ENCODE measurements at regions not wholly inside any gene's neighbourhood (a gene's known extent, or its start where the extent isn't known, plus 50 kb on each side); places are given as distances from the start of the nearest gene placed in this dataset.
A peak's percentile ranks its signal among the peaks of the same experiment; 100 is the strongest.

- no peak overlapping the region for H3K4me3 ChIP-seq (ENCODE audit: low read length in 2 of 2)
- H4K8ac ChIP-seq (ENCODE audit: low read depth, low read length): no peak overlapping the region
- H2BK5ac ChIP-seq (ENCODE audit: low read length): no peak overlapping the region
- WGBS, 2 donors (ENCODE audit: extremely low coverage in 2 of 2, insufficient read length in 2 of 2, insufficient replicate concordance in 1 of 2): no CpG with 5 or more reads among the region's 2 CpGs
- H2BK120ac ChIP-seq (ENCODE audit: low read depth, low read length): no peak overlapping the region
- H3K18ac ChIP-seq (ENCODE audit: low read length): no peak overlapping the region
- H3K14ac ChIP-seq (ENCODE audit: low read length): no peak overlapping the region
- peaks cover 0 to 6% (median 0%) of the 10 kb centered on the region in 3 experiments for H3K27me3 ChIP-seq (ENCODE audit: control insufficient read depth in 3 of 3, insufficient read depth in 3 of 3, low read depth in 1 of 3, low read length in 3 of 3)
- H4K91ac ChIP-seq (ENCODE audit: low read depth, low read length, poor library complexity): no peak overlapping the region
- no peak overlapping the region for H2AFZ ChIP-seq (ENCODE audit: low read length)
- H3K27ac ChIP-seq (replicated peaks; ENCODE audit: low read length): no peak overlapping the region
- no peaks in the 10 kb centered on the region for H3K79me1 ChIP-seq (ENCODE audit: low read depth, low read length)
- no peak overlapping the region for H2AK5ac ChIP-seq (ENCODE audit: low read depth, low read length)
- DNase-seq (ENCODE audit: low spot score): no peak
- H3K9ac ChIP-seq (ENCODE audit: low read depth, low read length, poor library complexity): no peak overlapping the region
- no peak overlapping the region for H3K23ac ChIP-seq (ENCODE audit: low read depth, low read length, poor library complexity)
- H3K9me3 ChIP-seq (replicated peaks in 1 of 2; ENCODE audit: control insufficient read depth in 2 of 2, insufficient read depth in 1 of 2, low read depth in 1 of 2, low read length in 2 of 2): no peaks in the 10 kb centered on the region
- H3K4me1 ChIP-seq (ENCODE audit: control insufficient read depth in 2 of 2, insufficient read depth in 1 of 2, low read depth in 1 of 2, low read length in 2 of 2): peaks cover 0 to 1% of the 10 kb centered on the region in 2 donors
- no peak overlapping the region for H2BK15ac ChIP-seq (ENCODE audit: low read length)
- no peak overlapping the region for H3K4ac ChIP-seq (ENCODE audit: low read length)
- H3K4me2 ChIP-seq (ENCODE audit: insufficient read depth, low read length, poor library complexity, severe bottlenecking): no peak overlapping the region
- H3K36me3 ChIP-seq (replicated peaks in 1 of 2; ENCODE audit: control insufficient read depth in 2 of 2, insufficient read depth in 2 of 2, low read length in 2 of 2): no peaks in the 10 kb centered on the region
- no peak overlapping the region for H2BK12ac ChIP-seq (ENCODE audit: low read length)
Observed at GRCh38 chr5:87888139-87888538, 380.5 kb downstream of the TMEM161B start.

DNA sequence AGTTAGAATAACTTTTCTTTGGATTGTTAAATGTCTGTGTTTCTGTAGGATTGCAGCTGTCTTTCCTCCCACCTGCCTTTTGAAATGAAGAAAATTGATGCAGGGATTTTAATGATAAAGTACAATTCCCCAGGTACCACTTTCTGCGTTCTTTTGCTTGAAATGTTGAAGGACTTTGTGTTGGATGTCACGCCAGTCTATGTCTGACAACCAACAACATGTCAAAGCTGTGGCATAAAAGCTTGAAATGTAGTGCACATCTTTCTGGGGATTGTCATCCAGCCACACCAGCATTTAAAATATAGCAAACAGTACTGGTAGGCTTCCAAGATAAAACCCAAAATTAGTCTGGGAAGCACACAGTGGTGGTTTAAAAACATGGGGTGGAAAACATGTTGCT lies 381.4 kb downstream of the TMEM161B start:
- H3K4ac ChIP-seq (ENCODE audit: low read length): no peak overlapping the region
- no peak overlapping the region for H3K9ac ChIP-seq (ENCODE audit: low read depth, low read length, poor library complexity)
- H2BK120ac ChIP-seq (ENCODE audit: low read depth, low read length): no peak overlapping the region
- H4K8ac ChIP-seq (ENCODE audit: low read depth, low read length): no peak overlapping the region
- H3K27ac ChIP-seq (replicated peaks; ENCODE audit: low read length): no peak overlapping the region
- H2BK12ac ChIP-seq (ENCODE audit: low read length): no peak overlapping the region
- no peaks in the 10 kb centered on the region for H3K36me3 ChIP-seq (replicated peaks in 1 of 2; ENCODE audit: control insufficient read depth in 2 of 2, insufficient read depth in 2 of 2, low read length in 2 of 2)
- H3K4me2 ChIP-seq (ENCODE audit: insufficient read depth, low read length, poor library complexity, severe bottlenecking): no peak overlapping the region
- no peak overlapping the region for H2BK5ac ChIP-seq (ENCODE audit: low read length)
- no peak overlapping the region for H3K4me3 ChIP-seq (ENCODE audit: low read length in 2 of 2)
- H3K27me3 ChIP-seq (ENCODE audit: control insufficient read depth in 3 of 3, insufficient read depth in 3 of 3, low read depth in 1 of 3, low read length in 3 of 3): peaks cover 0 to 6% (median 0%) of the 10 kb centered on the region in 3 experiments
- no CpG with 5 or more reads among the region's 2 CpGs for WGBS, 2 donors (ENCODE audit: extremely low coverage in 2 of 2, insufficient read length in 2 of 2, insufficient replicate concordance in 1 of 2)
- H3K14ac ChIP-seq (ENCODE audit: low read length): no peak overlapping the region
- no peak for DNase-seq (ENCODE audit: low spot score)
- no peak overlapping the region for H4K91ac ChIP-seq (ENCODE audit: low read depth, low read length, poor library complexity)
- H3K18ac ChIP-seq (ENCODE audit: low read length): no peak overlapping the region
- H2AK5ac ChIP-seq (ENCODE audit: low read depth, low read length): no peak overlapping the region
- H3K23ac ChIP-seq (ENCODE audit: low read depth, low read length, poor library complexity): no peak overlapping the region
- no peak overlapping the region for H2AFZ ChIP-seq (ENCODE audit: low read length)
- H3K9me3 ChIP-seq (replicated peaks in 1 of 2; ENCODE audit: control insufficient read depth in 2 of 2, insufficient read depth in 1 of 2, low read depth in 1 of 2, low read length in 2 of 2): no peaks in the 10 kb centered on the region
- H3K79me1 ChIP-seq (ENCODE audit: low read depth, low read length): no peaks in the 10 kb centered on the region
- no peak overlapping the region for H2BK15ac ChIP-seq (ENCODE audit: low read length)
- H3K4me1 ChIP-seq (ENCODE audit: control insufficient read depth in 2 of 2, insufficient read depth in 1 of 2, low read depth in 1 of 2, low read length in 2 of 2): peaks cover 0 to 1% of the 10 kb centered on the region in 2 donors

- Histone ChIP-seq H2BK15ac (ENCODE audit: low read length) (no peak overlapping the region), H3K27ac (replicated peaks; ENCODE audit: low read length) (no peak overlapping the region), H3K4me2 (ENCODE audit: insufficient read depth, low read length, poor library complexity, severe bottlenecking) (peak overlapping the region; percentile 2), H3K9ac (ENCODE audit: low read depth, low read length, poor library complexity) (no peak overlapping the region), H3K79me1 (ENCODE audit: low read depth, low read length) (no peaks in the 10 kb centered on the region), H3K4me3 (ENCODE audit: low read length in 2 of 2) (no peak overlapping the region), H4K8ac (ENCODE audit: low read depth, low read length) (no peak overlapping the region), H2AFZ (ENCODE audit: low read length) (no peak overlapping the region), H3K23ac (ENCODE audit: low read depth, low read length, poor library complexity) (no peak overlapping the region), H2BK5ac (ENCODE audit: low read length) (no peak overlapping the region), H3K36me3 (replicated peaks in 1 of 2; ENCODE audit: control insufficient read depth in 2 of 2, insufficient read depth in 2 of 2, low read length in 2 of 2) (no peaks in the 10 kb centered on the region), H3K9me3 (replicated peaks in 1 of 2; ENCODE audit: control insufficient read depth in 2 of 2, insufficient read depth in 1 of 2, low read depth in 1 of 2, low read length in 2 of 2) (no peaks in the 10 kb centered on the region), H2AK5ac (ENCODE audit: low read depth, low read length) (no peak overlapping the region), H3K4me1 (ENCODE audit: control insufficient read depth in 2 of 2, insufficient read depth in 1 of 2, low read depth in 1 of 2, low read length in 2 of 2) (peaks cover 0 to 1% of the 10 kb centered on the region in 2 donors), H2BK120ac (ENCODE audit: low read depth, low read length) (no peak overlapping the region), H2BK12ac (ENCODE audit: low read length) (no peak overlapping the region), H3K14ac (ENCODE audit: low read length) (no peak overlapping the region), H3K4ac (ENCODE audit: low read length) (no peak overlapping the region), H3K27me3 (ENCODE audit: control insufficient read depth in 3 of 3, insufficient read depth in 3 of 3, low read depth in 1 of 3, low read length in 3 of 3) (peaks cover 0 to 6% (median 0%) of the 10 kb centered on the region in 3 experiments), H4K91ac (ENCODE audit: low read depth, low read length, poor library complexity) (no peak overlapping the region), H3K18ac (ENCODE audit: low read length) (no peak overlapping the region)
- DNase-seq (ENCODE audit: low spot score): peak; percentile 47
- WGBS, 2 donors (ENCODE audit: extremely low coverage in 2 of 2, insufficient read length in 2 of 2, insufficient replicate concordance in 1 of 2): no CpG with 5 or more reads among the region's 1 CpG
Observed at GRCh38 chr5:87886164-87886563, 382.5 kb downstream of the TMEM161B start.

DNA sequence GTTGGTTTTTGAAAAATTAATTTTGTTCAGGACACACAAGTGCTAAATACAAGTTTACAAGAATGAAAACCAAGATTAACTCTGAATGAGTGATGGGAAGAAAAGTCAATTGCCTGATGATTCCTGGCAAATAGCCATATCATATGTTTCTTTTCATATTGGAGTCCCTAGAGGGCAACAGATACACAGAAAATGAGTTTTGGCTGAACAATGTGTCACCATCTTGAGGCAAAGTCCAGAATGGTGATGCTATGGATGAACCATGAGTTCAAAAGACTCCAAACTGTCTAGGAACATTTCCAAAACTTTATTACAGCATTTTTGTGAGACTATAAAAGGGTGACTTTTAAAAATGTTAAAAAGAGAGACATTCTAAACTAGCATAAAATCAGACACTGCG lies 382.9 kb downstream of the TMEM161B start:
- Histone ChIP-seq H2BK12ac (ENCODE audit: low read length) (no peak overlapping the region), H3K23ac (ENCODE audit: low read depth, low read length, poor library complexity) (no peak overlapping the region), H2BK15ac (ENCODE audit: low read length) (no peak overlapping the region), H3K9ac (ENCODE audit: low read depth, low read length, poor library complexity) (no peak overlapping the region), H2AFZ (ENCODE audit: low read length) (no peak overlapping the region), H3K4me3 (ENCODE audit: low read length in 2 of 2) (no peak overlapping the region), H3K4me1 (ENCODE audit: control insufficient read depth in 2 of 2, insufficient read depth in 1 of 2, low read depth in 1 of 2, low read length in 2 of 2) (peaks cover 0 to 1% of the 10 kb centered on the region in 2 donors), H4K91ac (ENCODE audit: low read depth, low read length, poor library complexity) (no peak overlapping the region), H3K14ac (ENCODE audit: low read length) (no peak overlapping the region), H3K4me2 (ENCODE audit: insufficient read depth, low read length, poor library complexity, severe bottlenecking) (peak overlapping the region; percentile 2), H2AK5ac (ENCODE audit: low read depth, low read length) (no peak overlapping the region), H3K9me3 (replicated peaks in 1 of 2; ENCODE audit: control insufficient read depth in 2 of 2, insufficient read depth in 1 of 2, low read depth in 1 of 2, low read length in 2 of 2) (no peaks in the 10 kb centered on the region), H2BK5ac (ENCODE audit: low read length) (no peak overlapping the region), H3K27ac (replicated peaks; ENCODE audit: low read length) (no peak overlapping the region), H3K36me3 (replicated peaks in 1 of 2; ENCODE audit: control insufficient read depth in 2 of 2, insufficient read depth in 2 of 2, low read length in 2 of 2) (no peaks in the 10 kb centered on the region), H3K79me1 (ENCODE audit: low read depth, low read length) (no peaks in the 10 kb centered on the region), H2BK120ac (ENCODE audit: low read depth, low read length) (no peak overlapping the region), H3K27me3 (ENCODE audit: control insufficient read depth in 3 of 3, insufficient read depth in 3 of 3, low read depth in 1 of 3, low read length in 3 of 3) (peaks cover 0 to 3% (median 0%) of the 10 kb centered on the region in 3 experiments), H3K18ac (ENCODE audit: low read length) (no peak overlapping the region), H4K8ac (ENCODE audit: low read depth, low read length) (no peak overlapping the region), H3K4ac (ENCODE audit: low read length) (no peak overlapping the region)
- WGBS, 2 donors (ENCODE audit: extremely low coverage in 2 of 2, insufficient read length in 2 of 2, insufficient replicate concordance in 1 of 2): no CpG with 5 or more reads among the region's 1 CpG
- no peak for DNase-seq (ENCODE audit: low spot score)

All from neuronal stem cell (in vitro differentiated cells).